SIG-M5 (cell line): ENCODE measurements at regions not wholly inside any gene's neighbourhood (a gene's known extent, or its start where the extent isn't known, plus 50 kb on each side); places are given as distances from the start of the nearest gene placed in this dataset.

Source experiments
- DNase-seq: peaks from one replicate; lab custom pipeline; 2025; lab: John Stamatoyannopoulos, UW

- no peak for DNase-seq
Observed at GRCh38 chr14:71711619-71712018, 220.6 kb upstream of the RGS6 start.

- DNase-seq, result no peak
Observed at GRCh38 chr14:71712478-71712877, 219.8 kb upstream of the RGS6 start.

- no peak for DNase-seq
Observed at GRCh38 chr14:71713016-71713415, 219.2 kb upstream of the RGS6 start.

- DNase-seq, result no peak
Observed at GRCh38 chr14:71713451-71713850, 218.8 kb upstream of the RGS6 start.

- DNase-seq, result no peak
Observed at GRCh38 chr14:71714225-71714624, 218.0 kb upstream of the RGS6 start.

GRCh38 chr14:71716041-71716772 lies 216.0 kb upstream of the RGS6 start:
- no peak for DNase-seq

GRCh38 chr14:71720978-71721624 lies 211.1 kb upstream of the RGS6 start:
- DNase-seq, result no peak

DNA sequence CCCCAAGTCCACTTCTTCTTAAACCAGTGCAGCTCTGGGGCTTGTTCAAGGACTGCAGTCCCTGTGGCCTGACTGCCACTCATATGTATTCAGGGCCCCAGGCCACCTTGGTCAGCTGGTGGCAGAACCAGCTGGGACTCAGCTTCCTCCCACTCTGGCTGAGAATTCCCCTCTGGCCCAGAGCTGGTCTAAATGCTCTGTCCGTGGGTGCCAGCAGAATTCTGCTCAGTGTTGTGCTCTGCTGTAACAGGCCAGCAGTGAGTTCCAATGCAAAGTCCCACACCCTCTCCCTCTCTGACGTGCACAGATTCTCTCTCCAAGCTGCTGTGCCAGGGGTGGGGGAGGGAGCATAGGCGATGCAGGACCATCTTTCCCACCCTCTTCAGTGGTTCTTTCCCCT lies 210.4 kb upstream of the RGS6 start:
- no peak for DNase-seq

DNA sequence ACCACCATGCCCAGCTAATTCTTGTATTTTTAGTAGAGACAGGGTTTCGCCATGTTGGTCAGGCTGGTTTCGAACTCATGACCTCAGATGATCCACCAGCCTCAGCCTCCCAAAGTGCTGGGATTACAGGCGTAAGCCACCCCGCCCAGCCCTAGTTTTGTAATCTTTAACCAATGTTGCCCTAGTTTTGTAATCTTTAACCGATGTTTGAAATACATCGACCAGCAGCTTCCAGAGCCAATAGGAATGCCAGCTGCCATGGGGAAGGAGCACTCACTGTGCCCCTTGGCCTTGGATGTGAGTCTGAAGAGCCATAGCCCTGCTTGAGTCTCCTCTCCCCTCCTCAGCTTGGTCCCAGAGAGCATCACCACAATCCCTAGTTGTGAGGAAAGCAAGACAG lies 209.3 kb upstream of the RGS6 start:
- no peak for DNase-seq

GRCh38 chr14:71725922-71726579 lies 206.2 kb upstream of the RGS6 start:
- DNase-seq, result no peak

- DNase-seq, result no peak
Observed at GRCh38 chr14:71726580-71727021, 205.6 kb upstream of the RGS6 start.

- DNase-seq, result no peak
Observed at GRCh38 chr14:71728386-71728785, 203.8 kb upstream of the RGS6 start.

- no peak for DNase-seq
Observed at GRCh38 chr14:71729596-71729995, 202.6 kb upstream of the RGS6 start.

- no peak for DNase-seq
Observed at GRCh38 chr14:71730471-71730870, 201.8 kb upstream of the RGS6 start.

DNA sequence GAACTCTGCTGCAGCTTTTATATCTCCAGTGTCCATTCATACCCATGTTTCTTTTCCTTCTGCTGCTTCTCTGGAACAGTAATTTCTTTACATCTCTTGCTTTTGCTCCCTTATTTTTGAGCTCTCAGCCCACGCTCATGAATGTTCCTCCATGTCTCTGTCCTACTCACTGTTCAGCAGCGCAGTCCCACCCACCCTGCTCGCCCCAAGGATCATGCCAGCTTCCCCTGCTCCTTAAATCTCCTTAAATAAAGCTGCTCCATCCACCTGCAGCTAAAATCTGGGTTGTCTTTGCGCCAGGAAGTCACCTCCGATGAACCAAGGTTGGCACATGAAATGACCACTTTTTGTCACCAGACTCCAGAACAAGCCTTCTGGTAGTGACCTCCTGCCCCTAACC lies 201.1 kb upstream of the RGS6 start:
- no peak for DNase-seq

GRCh38 chr14:71733210-71733883 lies 198.9 kb upstream of the RGS6 start:
- no peak for DNase-seq

GRCh38 chr14:71734076-71734475 lies 198.2 kb upstream of the RGS6 start:
- DNase-seq, result no peak

GRCh38 chr14:71734885-71735284 lies 197.3 kb upstream of the RGS6 start:
- DNase-seq, result no peak

DNA sequence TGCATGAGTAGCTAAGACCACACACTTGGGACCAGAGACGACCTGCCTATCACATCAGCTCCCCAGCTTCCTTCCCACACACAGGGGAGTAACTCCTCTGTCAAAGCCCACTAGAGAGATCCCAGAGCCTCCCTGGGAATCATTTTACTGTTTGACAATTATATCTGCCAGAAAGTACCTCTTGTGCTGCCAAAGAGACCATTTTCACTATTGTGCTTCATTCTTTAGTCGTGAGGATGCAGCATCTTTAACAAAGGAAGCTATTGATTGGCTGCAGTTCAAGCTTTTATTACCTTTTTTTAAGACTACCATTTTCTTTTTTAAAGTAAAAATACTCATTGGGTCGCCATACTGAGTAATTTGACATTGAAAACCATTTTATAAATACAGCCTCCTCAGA lies 194.5 kb upstream of the RGS6 start:
- no peak for DNase-seq

- DNase-seq, result no peak
Observed at GRCh38 chr14:71739273-71739990, 192.8 kb upstream of the RGS6 start.

DNA sequence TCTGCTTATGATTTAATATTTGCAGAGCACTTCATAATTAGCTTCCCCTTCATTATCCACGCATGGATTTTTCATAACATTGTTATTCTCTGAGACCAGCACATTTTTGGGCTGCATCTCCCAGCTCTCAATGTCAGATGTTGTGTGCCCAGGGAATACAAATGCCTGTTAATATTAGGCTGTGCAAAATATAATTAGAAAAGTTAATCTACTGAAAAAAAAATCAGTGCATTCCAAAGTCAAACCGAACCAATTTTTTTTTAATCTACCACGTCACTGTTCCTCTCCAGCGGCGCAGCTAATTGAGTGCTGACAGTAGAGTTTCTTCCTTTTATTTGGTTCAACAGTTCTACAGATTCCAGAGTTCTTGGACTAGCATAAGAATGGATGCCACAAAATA lies 191.0 kb upstream of the RGS6 start:
- no peak for DNase-seq

- no peak for DNase-seq
Observed at GRCh38 chr14:71742485-71742884, 189.7 kb upstream of the RGS6 start.
